Calu3 (cell line): ENCODE measurements at regions not wholly inside any gene's neighbourhood (a gene's known extent, or its start where the extent isn't known, plus 50 kb on each side); places are given as distances from the start of the nearest gene placed in this dataset.

Source experiments
- BruUV-seq: library from RNA; stranded (reverse); fragments of 400-500 nt; replicated peaks from 2 replicates; lab custom pipeline; 2021; lab: Mats Ljungman, UMichigan
- CTCF ChIA-PET: fragments of 300-600 bp; sonication (Branson Sonifier 250); formaldehyde crosslinking; loops from one replicate; lab custom pipeline; 2022; ENCODE audit warnings: antibody characterized with exemption; lab: Charles Lee
- DNase-seq: peaks from one replicate; pipeline ENCODE4 v3.0.0; 2022
- H3K27ac Mint-ChIP-seq: one replicate; pipeline ENCODE4 v1.8.0; 2022; ENCODE audit warnings: mixed read lengths; ENCODE audit not compliant: unreplicated experiment
- H3K27me3 Mint-ChIP-seq: one replicate; pipeline ENCODE4 v1.8.0; 2022; ENCODE audit warnings: mixed read lengths; ENCODE audit not compliant: unreplicated experiment
- H3K36me3 Mint-ChIP-seq: one replicate; pipeline ENCODE4 v1.8.0; 2022; ENCODE audit warnings: mild to moderate bottlenecking, moderate library complexity, mixed read lengths; ENCODE audit not compliant: insufficient read depth, unreplicated experiment
- H3K4me1 Mint-ChIP-seq: one replicate; pipeline ENCODE4 v1.8.0; 2022; ENCODE audit warnings: mild to moderate bottlenecking, low read depth, mixed read lengths; ENCODE audit not compliant: unreplicated experiment
- H3K4me3 Mint-ChIP-seq: one replicate; pipeline ENCODE4 v1.8.0; 2022; ENCODE audit warnings: mild to moderate bottlenecking, low read depth, moderate library complexity, mixed read lengths; ENCODE audit not compliant: unreplicated experiment
- H3K9me3 Mint-ChIP-seq: one replicate; pipeline ENCODE4 v1.8.0; 2022; ENCODE audit warnings: low read depth, mixed read lengths; ENCODE audit not compliant: unreplicated experiment
- CTCF ChIP-seq: fragments of 200-600 bp; IDR thresholded peaks from one replicate; pipeline ENCODE4 v1.8.0; 2022; ENCODE audit warnings: antibody characterized with exemption; ENCODE audit not compliant: unreplicated experiment
- intact Hi-C: fragments of 100-400 bp; cut with micrococcal nuclease; formaldehyde crosslinking; loops from one replicate; pipeline ENCODE4 v1.10.0; 2022; ENCODE audit not compliant: unreplicated experiment

DNA sequence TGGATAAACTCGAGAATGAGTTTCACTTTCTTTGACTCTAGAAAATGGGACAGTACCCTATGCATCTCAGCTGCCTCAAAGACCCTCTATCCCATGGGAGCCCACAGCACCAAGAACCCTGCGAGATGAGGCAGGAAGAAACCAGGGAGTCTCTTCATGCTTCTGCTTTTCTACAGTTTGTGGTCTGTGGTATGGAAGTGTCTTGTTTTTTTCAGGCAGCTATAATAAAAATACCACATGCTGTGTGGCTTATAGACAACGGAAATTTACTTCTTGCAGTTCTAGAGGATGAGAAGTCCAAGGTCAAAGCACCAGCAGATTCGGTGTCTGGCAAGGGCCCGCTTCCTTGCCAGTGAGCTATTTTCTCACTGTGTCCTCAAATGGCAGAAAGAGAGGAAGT, 257.9 kb downstream of the SUCLG1 start:
- Mint-ChIP-seq H3K4me1 (no peaks in the 10 kb centered on the region), H3K9me3 (peaks cover 5% of the 10 kb centered on the region), H3K4me3 (no peak overlapping the region), H3K27ac (no peak overlapping the region), H3K36me3 (no peaks in the 10 kb centered on the region), H3K27me3 (peaks cover 12% of the 10 kb centered on the region)
- no peak for TF ChIP-seq CTCF
- no TSS peak for BruUV-seq
- CTCF ChIA-PET = no interaction called here
- intact Hi-C loops = no loop called here
- DNase-seq = no peak

GRCh38 chr2:84197901-84198300, 261.2 kb downstream of the SUCLG1 start:
- Mint-ChIP-seq H3K27ac (no peak overlapping the region), H3K9me3 (peaks cover 5% of the 10 kb centered on the region), H3K27me3 (no peaks in the 10 kb centered on the region), H3K36me3 (no peaks in the 10 kb centered on the region), H3K4me3 (no peak overlapping the region), H3K4me1 (no peaks in the 10 kb centered on the region)
- TF ChIP-seq CTCF = no peak
- no peak for DNase-seq
- intact Hi-C loops = no loop called here
- CTCF ChIA-PET = no interaction called here
- BruUV-seq = no TSS peak

- H3K27ac Mint-ChIP-seq = no peak overlapping the region
- intact Hi-C loops = no loop called here
Observed at GRCh38 chr2:84194949-84195644, 264.0 kb downstream of the SUCLG1 start.

DNA sequence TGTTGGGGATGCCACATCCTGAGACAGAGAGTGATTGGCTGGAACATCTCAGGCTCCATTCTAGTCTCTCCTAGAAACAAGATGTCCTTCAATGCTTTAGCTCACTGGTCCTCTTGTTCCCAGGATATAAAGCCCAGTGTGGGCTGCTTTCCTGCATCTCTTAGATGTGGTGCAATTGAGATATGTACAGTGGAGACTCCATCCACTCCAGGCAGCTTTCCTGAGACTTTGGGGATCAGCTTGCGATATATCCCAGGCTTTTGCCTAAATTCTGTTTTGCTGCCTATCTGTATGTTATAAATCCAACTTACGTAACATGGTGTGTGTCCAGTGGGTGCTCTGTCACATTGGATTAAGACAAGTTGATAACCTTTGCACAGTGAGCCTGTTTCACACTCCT, 264.9 kb downstream of the SUCLG1 start:
- CTCF ChIA-PET = no interaction called here
- peaks cover 3% of the 10 kb centered on the region for H3K9me3 Mint-ChIP-seq
- no peak overlapping the region for H3K4me3 Mint-ChIP-seq
- intact Hi-C loops = no loop called here
- no peak for TF ChIP-seq CTCF
- H3K4me1 Mint-ChIP-seq = no peaks in the 10 kb centered on the region
- no peak overlapping the region for H3K27ac Mint-ChIP-seq
- H3K27me3 Mint-ChIP-seq = no peaks in the 10 kb centered on the region
- no peaks in the 10 kb centered on the region for H3K36me3 Mint-ChIP-seq
- no peak for DNase-seq
- BruUV-seq = no TSS peak

More at GRCh38 chr2:84194949-84195644, 264.0 kb downstream of the SUCLG1 start:
- H3K27me3 Mint-ChIP-seq = no peaks in the 10 kb centered on the region
- H3K4me3 Mint-ChIP-seq = no peak overlapping the region
- no peaks in the 10 kb centered on the region for H3K36me3 Mint-ChIP-seq
- CTCF ChIA-PET = no interaction called here
- H3K4me1 Mint-ChIP-seq = no peaks in the 10 kb centered on the region
- DNase-seq = no peak
- H3K9me3 Mint-ChIP-seq = peaks cover 3% of the 10 kb centered on the region
- no peak for TF ChIP-seq CTCF
- BruUV-seq = no TSS peak
